Body of pancreas (tissue), 4 donors: ENCODE measurements at regions not wholly inside any gene's neighbourhood (a gene's known extent, or its start where the extent isn't known, plus 50 kb on each side); places are given as distances from the start of the nearest gene placed in this dataset.

Source experiments
- ATAC-seq: fragments of 150-250 bp; one replicate; pipeline ENCODE4 v1.9.1; 2016
- DNase-seq, 4 donors: peaks; one replicate each; pipeline ENCODE4 v3.0.0-alpha.2; 2019
- H3K27ac ChIP-seq, 4 donors: fragments of 200-600 bp; sonication (generic); 1 replicate in 3 of 4; 2 replicates in 1 of 4; pipeline versions ENCODE4 v1.5.1 to v1.6.1; 2016 to 2019; ENCODE audit warnings: mild to moderate bottlenecking in 1 of 4, mixed read lengths in 1 of 4, moderate library complexity in 1 of 4
- H3K27me3 ChIP-seq, 2 donors: fragments of 200-600 bp; sonication (generic); one replicate each; pipeline ENCODE4 v1.6.0; 2016; ENCODE audit warnings: mild to moderate bottlenecking in 1 of 2
- H3K36me3 ChIP-seq, 2 donors: fragments of 200-600 bp; sonication (generic); replicated peaks in 1 of 2; 2 replicates each; pipeline ENCODE4 v1.5.1; 2016; ENCODE audit warnings: low read depth in 2 of 2; ENCODE audit not compliant: insufficient read depth in 1 of 2
- H3K4me1 ChIP-seq: fragments of 200-600 bp; sonication (generic); one replicate; pipeline ENCODE4 v1.6.0; 2016
- H3K4me3 ChIP-seq, 2 donors: fragments of 200-600 bp; sonication (generic); 1 replicate in 1 of 2; 2 replicates in 1 of 2; pipeline ENCODE4 v1.5.1; 2016 to 2019
- H3K9me3 ChIP-seq, 3 donors: fragments of 200-600 bp; sonication (generic); 1 replicate in 2 of 3; 2 replicates in 1 of 3; pipeline ENCODE4 v1.5.1; 2016
- CTCF ChIP-seq, 7 experiments: fragments of 450-650 bp in 4 of 7; fragments of 200-600 bp in 3 of 7; sonication (generic) in 3 of 7; IDR thresholded peaks; one replicate each; pipeline ENCODE4 v1.5.1; 2016 to 2019; ENCODE audit warnings: antibody characterized with exemption in 7 of 7
- POLR2A ChIP-seq, 3 donors: fragments of 450-650 bp; IDR thresholded peaks; one replicate each; pipeline ENCODE4 v1.6.1; 2016; ENCODE audit warnings: antibody characterized with exemption in 3 of 3, mild to moderate bottlenecking in 2 of 3
- WGBS, 2 donors: methylation state at CpG; one replicate each; pipeline ENCODE4 v1.1.5; 2017; 5-methylcytosine and 5-hydroxymethylcytosine counted together
- intact Hi-C: fragments of 100-400 bp; cut with DNase I; formaldehyde crosslinking; loops from one replicate; pipeline ENCODE4 v1.15.1; 2023

DNA sequence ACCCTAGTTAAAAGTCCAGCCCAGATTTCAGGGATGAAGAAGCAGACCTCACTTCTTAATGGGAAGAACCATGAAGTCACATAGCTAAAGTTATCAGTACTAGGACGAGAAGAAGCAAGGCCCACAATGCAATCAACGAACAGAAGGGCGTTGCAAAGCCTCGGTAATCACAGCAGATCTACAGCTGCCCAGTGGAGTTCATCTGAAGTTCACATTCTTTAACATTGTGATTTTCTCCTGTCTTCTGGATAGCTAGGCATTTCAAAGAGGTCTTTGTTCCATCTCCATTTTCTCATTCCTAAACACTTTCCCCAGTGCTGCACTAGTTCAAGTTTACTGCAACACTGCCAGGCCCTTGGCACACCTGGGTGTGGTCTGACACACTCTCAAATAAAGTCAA, 226.7 kb upstream of the N4BP1 start:
- no peak overlapping the region for H3K27ac ChIP-seq

GRCh38 chr16:48836067-48836466, 226.1 kb upstream of the N4BP1 start:
- H3K4me3 ChIP-seq = no peak overlapping the region
- no peak overlapping the region for H3K27ac ChIP-seq
- no peak for TF ChIP-seq CTCF (IDR thresholded peaks at IDR 0.05)
- TF ChIP-seq POLR2A (IDR thresholded peaks at IDR 0.05) = no peak
- H3K36me3 ChIP-seq = no peaks in the 10 kb centered on the region
- no peaks in the 10 kb centered on the region for H3K9me3 ChIP-seq
- no peaks in the 10 kb centered on the region for H3K4me1 ChIP-seq
- DNase-seq (no peak), ATAC-seq (no peak)
- intact Hi-C loops = no loop called here
- H3K27me3 ChIP-seq = no peaks in the 10 kb centered on the region
- WGBS, 2 donors = 68 to 92% methylated on average over 2 of the region's 2 CpGs

More for the DNA sequence above, 226.7 kb upstream of the N4BP1 start:
- Histone ChIP-seq H3K36me3 (no peaks in the 10 kb centered on the region), H3K4me1 (no peaks in the 10 kb centered on the region), H3K9me3 (no peaks in the 10 kb centered on the region), H3K4me3 (no peak overlapping the region), H3K27me3 (no peaks in the 10 kb centered on the region)
- ATAC-seq = no peak
- WGBS, 2 donors = 54 to 60% methylated on average over 4 of the region's 4 CpGs
- intact Hi-C loops = no loop called here
- DNase-seq = no peak
- TF ChIP-seq CTCF (IDR thresholded peaks at IDR 0.05) (no peak), POLR2A (IDR thresholded peaks at IDR 0.05) (no peak)

- intact Hi-C loops = no loop called here
- no peaks in the 10 kb centered on the region for H3K4me1 ChIP-seq
- 11 to 67% methylated on average over 1 of the region's 1 CpG for WGBS, 2 donors
- H3K4me3 ChIP-seq = no peak overlapping the region
- H3K9me3 ChIP-seq = no peaks in the 10 kb centered on the region
- no peak for TF ChIP-seq CTCF (IDR thresholded peaks at IDR 0.05)
- TF ChIP-seq POLR2A (IDR thresholded peaks at IDR 0.05) = no peak
- ATAC-seq = no peak
- no peaks in the 10 kb centered on the region for H3K27me3 ChIP-seq
- no peak overlapping the region for H3K27ac ChIP-seq
- H3K36me3 ChIP-seq = no peaks in the 10 kb centered on the region
- no peak for DNase-seq
These were observed 224.6 kb upstream of the N4BP1 start for GRCh38 chr16:48834576-48834975.

- Histone ChIP-seq H3K36me3 (no peaks in the 10 kb centered on the region), H3K4me3 (no peak overlapping the region), H3K27ac (no peak overlapping the region), H3K4me1 (no peaks in the 10 kb centered on the region), H3K27me3 (no peaks in the 10 kb centered on the region), H3K9me3 (no peaks in the 10 kb centered on the region)
- intact Hi-C loops = no loop called here
- ATAC-seq (no peak), DNase-seq (no peak)
- no peak for TF ChIP-seq POLR2A (IDR thresholded peaks at IDR 0.05)
- no peak for TF ChIP-seq CTCF (IDR thresholded peaks at IDR 0.05)
- WGBS, 2 donors = 26% methylated on average over 2 of the region's 2 CpGs
These were observed 223.5 kb upstream of the N4BP1 start for GRCh38 chr16:48833461-48833860.

DNA sequence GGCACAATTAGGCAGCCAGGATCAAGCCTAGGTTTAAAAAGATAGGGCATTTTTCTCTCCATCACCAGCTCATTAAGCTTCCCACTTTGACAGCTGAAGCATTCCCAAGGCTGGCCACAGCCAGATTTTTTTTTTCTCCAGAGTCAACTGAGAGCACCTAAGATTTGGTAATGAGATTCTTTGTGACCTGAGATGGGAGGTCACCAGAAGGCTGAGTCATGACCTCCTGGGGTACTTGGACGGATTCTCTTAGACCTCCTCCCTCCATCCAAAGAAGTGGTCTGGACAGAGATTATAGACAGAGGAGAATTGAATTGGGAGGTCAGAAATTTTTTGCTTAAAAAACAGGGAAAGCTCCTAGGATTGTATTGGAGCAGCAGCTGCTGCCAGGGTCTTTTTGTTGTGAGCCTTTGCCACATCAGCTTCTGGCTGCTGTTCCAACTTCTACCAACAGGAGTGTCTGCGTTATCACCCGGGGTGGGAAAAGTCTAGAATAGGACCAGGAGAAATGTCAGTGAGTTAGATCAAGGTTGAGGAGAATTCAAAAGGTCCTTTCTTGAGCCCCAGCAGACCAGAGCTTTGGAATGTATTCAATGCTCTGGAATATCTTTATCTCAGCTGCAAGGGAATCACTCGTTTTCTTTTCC, 221.2 kb upstream of the N4BP1 start:
- WGBS, 2 donors = 25 to 29% methylated on average over 4 of the region's 4 CpGs
- no peak overlapping the region for H3K27ac ChIP-seq

More for the DNA sequence above, 221.2 kb upstream of the N4BP1 start:
- Histone ChIP-seq H3K27me3 (no peaks in the 10 kb centered on the region), H3K9me3 (no peaks in the 10 kb centered on the region), H3K4me3 (no peak overlapping the region), H3K36me3 (no peaks in the 10 kb centered on the region), H3K4me1 (no peaks in the 10 kb centered on the region)
- TF ChIP-seq CTCF (IDR thresholded peaks at IDR 0.05) (no peak), POLR2A (IDR thresholded peaks at IDR 0.05) (no peak)
- DNase-seq (no peak), ATAC-seq (no peak)
- intact Hi-C loops = no loop called here
